Natural killer cell (primary cell): ENCODE measurements at regions not wholly inside any gene's neighbourhood (a gene's known extent, or its start where the extent isn't known, plus 50 kb on each side); places are given as distances from the start of the nearest gene placed in this dataset.

Source experiments
- ATAC-seq, 3 donors: fragments of 150-1000 bp in 2 of 3; fragments of 200-7000 bp in 1 of 3; cut with Tn5 transposase; 1 replicate in 1 of 3; 2 replicates in 2 of 3; pipeline ENCODE4 v1.10.0; 2021; ENCODE audit warnings: mild to moderate bottlenecking in 2 of 3, moderate library complexity in 2 of 3
- DNase-seq, 2 donors: peaks; one replicate each; pipeline versions ENCODE4 v3.0.0 to v3.0.0-alpha.2; 2013 to 2021; ENCODE audit warnings: mixed read lengths in 1 of 2
- H3K27ac ChIP-seq: one replicate; pipeline ENCODE4 v1.5.1; 2013; ENCODE audit warnings: mild to moderate bottlenecking, low read length
- H3K27me3 ChIP-seq: one replicate; pipeline ENCODE4 v1.6.1; 2013; ENCODE audit warnings: low read length; ENCODE audit not compliant: control insufficient read depth, insufficient read depth
- H3K36me3 ChIP-seq: one replicate; pipeline ENCODE4 v1.6.1; 2013; ENCODE audit warnings: low read length; ENCODE audit not compliant: control insufficient read depth, insufficient read depth
- H3K4me1 ChIP-seq: one replicate; pipeline ENCODE4 v1.6.1; 2013; ENCODE audit warnings: low read length; ENCODE audit not compliant: control insufficient read depth, insufficient read depth
- H3K4me3 ChIP-seq: one replicate; pipeline ENCODE4 v1.5.1; 2013; ENCODE audit warnings: low read length
- H3K9me3 ChIP-seq: one replicate; pipeline ENCODE4 v1.6.1; 2013; ENCODE audit warnings: low read length; ENCODE audit not compliant: control insufficient read depth, insufficient read depth
- H3K27ac Mint-ChIP-seq, 2 donors: one replicate each; pipeline ENCODE4 v1.8.0; 2022; ENCODE audit warnings: mild to moderate bottlenecking in 2 of 2, mixed read lengths in 2 of 2, moderate library complexity in 1 of 2
- H3K27me3 Mint-ChIP-seq, 2 donors: one replicate each; pipeline ENCODE4 v1.8.0; 2022; ENCODE audit warnings: low read depth in 2 of 2, mixed read lengths in 2 of 2
- H3K36me3 Mint-ChIP-seq: one replicate; pipeline ENCODE4 v1.8.0; 2022; ENCODE audit warnings: mixed read lengths
- H3K4me1 Mint-ChIP-seq, 2 donors: one replicate each; pipeline ENCODE4 v1.8.0; 2022; ENCODE audit warnings: mixed read lengths in 2 of 2
- H3K4me3 Mint-ChIP-seq: one replicate; pipeline ENCODE4 v1.8.0; 2022; ENCODE audit warnings: mild to moderate bottlenecking, moderate library complexity, mixed read lengths
- H3K9me3 Mint-ChIP-seq, 2 donors: one replicate each; pipeline ENCODE4 v1.8.0; 2022; ENCODE audit warnings: mixed read lengths in 2 of 2
- CTCF ChIP-seq: fragments of 200-600 bp; IDR thresholded peaks from one replicate; pipeline ENCODE4 v1.8.0; 2022; ENCODE audit warnings: antibody characterized with exemption
- WGBS: methylation state at CpG from one replicate; pipeline ENCODE4 v1.1.7; 2013; ENCODE audit warnings: missing lambda C conversion rate; ENCODE audit not compliant: insufficient coverage; 5-methylcytosine and 5-hydroxymethylcytosine counted together
- intact Hi-C: fragments of 100-400 bp; cut with micrococcal nuclease; formaldehyde crosslinking; loops from one replicate; pipeline ENCODE4 v1.14.2; 2022

GRCh38 chr1:99461499-99461898 lies 184.4 kb upstream of the PALMD start:
- Histone ChIP-seq H3K36me3 (no peaks in the 10 kb centered on the region), H3K9me3 (no peaks in the 10 kb centered on the region), H3K4me3 (no peak overlapping the region), H3K4me1 (no peaks in the 10 kb centered on the region), H3K27ac (no peak overlapping the region), H3K27me3 (no peaks in the 10 kb centered on the region)
- H3K27me3 Mint-ChIP-seq = peaks cover 0 to 4% of the 10 kb centered on the region in 2 donors
- DNase-seq (no peak), ATAC-seq (no peak)
- peaks cover 0 to 4% of the 10 kb centered on the region in 2 donors for H3K9me3 Mint-ChIP-seq
- no peaks in the 10 kb centered on the region for H3K36me3 Mint-ChIP-seq
- WGBS = 91% methylated on average over 2 of the region's 2 CpGs
- no peaks in the 10 kb centered on the region for H3K4me1 Mint-ChIP-seq
- intact Hi-C loops = no loop called here
- H3K4me3 Mint-ChIP-seq = no peak overlapping the region
- H3K27ac Mint-ChIP-seq = no peak overlapping the region
- TF ChIP-seq CTCF = no peak

- WGBS = 90% methylated on average over 1 of the region's 1 CpG
- no peaks in the 10 kb centered on the region for H3K4me1 Mint-ChIP-seq
- no peaks in the 10 kb centered on the region for H3K27me3 Mint-ChIP-seq
These were observed 181.2 kb upstream of the PALMD start for GRCh38 chr1:99464738-99465137.

GRCh38 chr1:99465176-99465900 lies 180.6 kb upstream of the PALMD start:
- TF ChIP-seq CTCF = no peak
- no peak for ATAC-seq
- Histone ChIP-seq H3K27ac (no peak overlapping the region), H3K4me3 (no peak overlapping the region), H3K4me1 (no peaks in the 10 kb centered on the region), H3K36me3 (no peaks in the 10 kb centered on the region), H3K27me3 (no peaks in the 10 kb centered on the region), H3K9me3 (no peaks in the 10 kb centered on the region)
- Mint-ChIP-seq H3K9me3 (no peaks in the 10 kb centered on the region), H3K27ac (no peak overlapping the region), H3K4me1 (no peaks in the 10 kb centered on the region), H3K36me3 (no peaks in the 10 kb centered on the region), H3K27me3 (no peaks in the 10 kb centered on the region), H3K4me3 (no peak overlapping the region)
- WGBS = 86% methylated on average over 3 of the region's 3 CpGs
- DNase-seq = no peak
- intact Hi-C loops = no loop called here

More at GRCh38 chr1:99464738-99465137, 181.2 kb upstream of the PALMD start:
- H3K27me3 ChIP-seq = no peaks in the 10 kb centered on the region
- Mint-ChIP-seq H3K9me3 (no peaks in the 10 kb centered on the region), H3K36me3 (no peaks in the 10 kb centered on the region), H3K27ac (no peak overlapping the region), H3K4me3 (no peak overlapping the region)
- DNase-seq (no peak), ATAC-seq (no peak)
- no peaks in the 10 kb centered on the region for H3K9me3 ChIP-seq
- intact Hi-C loops = no loop called here
- no peak overlapping the region for H3K27ac ChIP-seq
- no peak for TF ChIP-seq CTCF
- no peaks in the 10 kb centered on the region for H3K4me1 ChIP-seq
- no peaks in the 10 kb centered on the region for H3K36me3 ChIP-seq
- H3K4me3 ChIP-seq = no peak overlapping the region

GRCh38 chr1:99467645-99468044 lies 178.3 kb upstream of the PALMD start:
- Mint-ChIP-seq H3K27ac (no peak overlapping the region), H3K4me3 (no peak overlapping the region), H3K36me3 (no peaks in the 10 kb centered on the region), H3K9me3 (no peaks in the 10 kb centered on the region), H3K27me3 (no peaks in the 10 kb centered on the region), H3K4me1 (no peaks in the 10 kb centered on the region)
- Histone ChIP-seq H3K9me3 (no peaks in the 10 kb centered on the region), H3K4me3 (no peak overlapping the region), H3K4me1 (no peaks in the 10 kb centered on the region), H3K27me3 (no peaks in the 10 kb centered on the region), H3K36me3 (no peaks in the 10 kb centered on the region), H3K27ac (no peak overlapping the region)
- intact Hi-C loops = no loop called here
- 90% methylated on average over 4 of the region's 4 CpGs for WGBS
- ATAC-seq (no peak), DNase-seq (no peak)
- TF ChIP-seq CTCF = no peak
